ENCODE measurements at regions not wholly inside any gene's neighbourhood (a gene's known extent, or its start where the extent isn't known, plus 50 kb on each side); places are given as distances from the start of the nearest gene placed in this dataset.

DNA sequence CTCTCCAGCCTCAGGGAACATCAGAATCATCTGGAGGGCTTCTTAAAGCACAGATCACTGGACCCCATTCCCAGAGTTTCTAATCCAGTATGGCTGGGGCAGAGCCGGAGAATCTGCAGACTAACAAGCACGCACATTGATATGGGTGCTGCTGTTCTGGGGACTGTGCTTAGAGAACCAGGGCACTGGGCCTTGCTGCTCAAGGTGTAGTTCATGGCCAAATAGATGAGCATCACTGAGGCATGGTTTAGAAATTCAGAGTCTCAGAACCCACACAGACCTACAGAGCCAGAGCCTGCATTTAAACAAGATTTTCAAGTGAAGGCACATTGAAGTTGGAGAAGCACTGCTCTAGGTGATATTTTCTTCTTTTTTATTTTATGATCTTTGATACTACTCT, 376.8 kb upstream of the PHF14 start:
- H3K27ac ChIP-seq (ENCODE audit: low read depth, low read length): no peak overlapping the region
- no peaks in the 10 kb centered on the region for H3K9me3 ChIP-seq (ENCODE audit: insufficient read depth, low read depth, low read length)
- TF ChIP-seq CTCF (IDR thresholded peaks at IDR 0.05; ENCODE audit: insufficient read depth, low read depth, low read length) (no peak), EZH2 (IDR thresholded peaks at IDR 0.05; ENCODE audit: insufficient read depth, low read length) (no peak)
- H3K4me1 Mint-ChIP-seq (ENCODE audit: low read depth, unreplicated experiment): no peaks in the 10 kb centered on the region
- H3K9ac ChIP-seq (ENCODE audit: low read length): no peak overlapping the region
- no peak overlapping the region for H3K4me3 ChIP-seq (ENCODE audit: insufficient read depth, low read depth, low read length)
- H3K36me3 Mint-ChIP-seq (ENCODE audit: low read depth, unreplicated experiment): no peaks in the 10 kb centered on the region
- H3K27me3 ChIP-seq (ENCODE audit: insufficient read depth, low read length): no peaks in the 10 kb centered on the region
- no peaks in the 10 kb centered on the region for H3K4me1 ChIP-seq (ENCODE audit: insufficient read depth, low read length)
- no peak overlapping the region for H3K27ac Mint-ChIP-seq (ENCODE audit: unreplicated experiment)
- no peak overlapping the region for H2AFZ ChIP-seq (ENCODE audit: low read depth, low read length)
- no peaks in the 10 kb centered on the region for H4K20me1 ChIP-seq (ENCODE audit: insufficient read depth, low read length)
- no peaks in the 10 kb centered on the region for H3K27me3 Mint-ChIP-seq (ENCODE audit: low read depth, unreplicated experiment)
- DNase-seq (ENCODE audit: low read depth) (no peak), FAIRE-seq (no peak)
- no peaks in the 10 kb centered on the region for H3K9me3 Mint-ChIP-seq (ENCODE audit: unreplicated experiment)
- H3K36me3 ChIP-seq (ENCODE audit: insufficient read depth, low read length): no peaks in the 10 kb centered on the region
- no peak overlapping the region for H3K4me3 Mint-ChIP-seq (ENCODE audit: unreplicated experiment)
- H3K79me2 ChIP-seq (ENCODE audit: insufficient read depth, low read length): no peaks in the 10 kb centered on the region
- no peak overlapping the region for H3K4me2 ChIP-seq (ENCODE audit: low read length)

- Histone ChIP-seq H3K4me2 (ENCODE audit: low read length) (no peak overlapping the region), H3K4me1 (ENCODE audit: insufficient read depth, low read length) (no peaks in the 10 kb centered on the region), H2AFZ (ENCODE audit: low read depth, low read length) (no peak overlapping the region), H3K27ac (ENCODE audit: low read depth, low read length) (no peak overlapping the region), H4K20me1 (ENCODE audit: insufficient read depth, low read length) (no peaks in the 10 kb centered on the region), H3K27me3 (ENCODE audit: insufficient read depth, low read length) (no peaks in the 10 kb centered on the region), H3K4me3 (ENCODE audit: insufficient read depth, low read depth, low read length) (no peak overlapping the region), H3K79me2 (ENCODE audit: insufficient read depth, low read length) (no peaks in the 10 kb centered on the region), H3K36me3 (ENCODE audit: insufficient read depth, low read length) (no peaks in the 10 kb centered on the region), H3K9ac (ENCODE audit: low read length) (no peak overlapping the region), H3K9me3 (ENCODE audit: insufficient read depth, low read depth, low read length) (no peaks in the 10 kb centered on the region)
- Mint-ChIP-seq H3K4me3 (ENCODE audit: unreplicated experiment) (no peak overlapping the region), H3K27me3 (ENCODE audit: low read depth, unreplicated experiment) (no peaks in the 10 kb centered on the region), H3K36me3 (ENCODE audit: low read depth, unreplicated experiment) (no peaks in the 10 kb centered on the region), H3K27ac (ENCODE audit: unreplicated experiment) (no peak overlapping the region), H3K4me1 (ENCODE audit: low read depth, unreplicated experiment) (no peaks in the 10 kb centered on the region), H3K9me3 (ENCODE audit: unreplicated experiment) (no peaks in the 10 kb centered on the region)
- TF ChIP-seq EZH2 (IDR thresholded peaks at IDR 0.05; ENCODE audit: insufficient read depth, low read length): no peak
- TF ChIP-seq CTCF (IDR thresholded peaks at IDR 0.05; ENCODE audit: insufficient read depth, low read depth, low read length): no peak
- DNase-seq (ENCODE audit: low read depth) (no peak), FAIRE-seq (no peak)
Measured at GRCh38 chr7:10604128-10604527, 369.5 kb upstream of the PHF14 start.

DNA sequence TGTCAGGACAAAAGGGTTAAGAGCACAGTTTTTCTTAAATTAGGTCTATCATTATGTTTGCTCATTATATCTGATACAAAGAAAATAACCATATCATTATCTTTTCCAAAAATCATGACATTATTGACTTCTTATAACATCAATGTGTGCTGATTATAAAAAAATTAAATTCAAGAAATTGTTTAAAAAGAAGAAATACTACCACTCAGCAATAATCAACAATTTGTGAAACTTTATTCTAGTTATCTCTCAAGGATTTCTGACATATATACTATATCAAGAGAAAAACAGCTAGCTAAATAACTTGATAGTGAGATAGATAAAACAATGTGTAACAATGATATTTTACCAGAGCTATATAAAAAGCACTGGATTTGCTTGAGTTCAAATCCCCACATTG, 360.7 kb upstream of the PHF14 start:
- H3K27ac Mint-ChIP-seq (ENCODE audit: unreplicated experiment): no peak overlapping the region
- Histone ChIP-seq H3K4me3 (ENCODE audit: insufficient read depth, low read depth, low read length) (no peak overlapping the region), H3K36me3 (ENCODE audit: insufficient read depth, low read length) (no peaks in the 10 kb centered on the region), H3K27ac (ENCODE audit: low read depth, low read length) (no peak overlapping the region), H3K4me1 (ENCODE audit: insufficient read depth, low read length) (no peaks in the 10 kb centered on the region), H2AFZ (ENCODE audit: low read depth, low read length) (no peak overlapping the region), H3K4me2 (ENCODE audit: low read length) (no peak overlapping the region), H3K9me3 (ENCODE audit: insufficient read depth, low read depth, low read length) (peaks cover 4% of the 10 kb centered on the region), H3K9ac (ENCODE audit: low read length) (no peak overlapping the region), H3K27me3 (ENCODE audit: insufficient read depth, low read length) (no peaks in the 10 kb centered on the region), H4K20me1 (ENCODE audit: insufficient read depth, low read length) (no peaks in the 10 kb centered on the region), H3K79me2 (ENCODE audit: insufficient read depth, low read length) (no peaks in the 10 kb centered on the region)
- no peak overlapping the region for H3K4me3 Mint-ChIP-seq (ENCODE audit: unreplicated experiment)
- no peaks in the 10 kb centered on the region for H3K9me3 Mint-ChIP-seq (ENCODE audit: unreplicated experiment)
- TF ChIP-seq CTCF (IDR thresholded peaks at IDR 0.05; ENCODE audit: insufficient read depth, low read depth, low read length) (no peak), EZH2 (IDR thresholded peaks at IDR 0.05; ENCODE audit: insufficient read depth, low read length) (no peak)
- H3K36me3 Mint-ChIP-seq (ENCODE audit: low read depth, unreplicated experiment): no peaks in the 10 kb centered on the region
- no peaks in the 10 kb centered on the region for H3K27me3 Mint-ChIP-seq (ENCODE audit: low read depth, unreplicated experiment)
- H3K4me1 Mint-ChIP-seq (ENCODE audit: low read depth, unreplicated experiment): no peaks in the 10 kb centered on the region
- DNase-seq (ENCODE audit: low read depth): no peak
- no peak for FAIRE-seq

All from astrocyte (in vitro differentiated cells and primary cell).